Prostate gland (tissue), 2 donors: ENCODE measurements at regions not wholly inside any gene's neighbourhood (a gene's known extent, or its start where the extent isn't known, plus 50 kb on each side); places are given as distances from the start of the nearest gene placed in this dataset.

ENCODE experiments used
- CTCF ChIP-seq, 4 experiments: fragments of 200-600 bp in 2 of 4; fragments of 450-650 bp in 2 of 4; sonication (generic) in 2 of 4; IDR thresholded peaks; 1 replicate in 3 of 4; 2 replicates in 1 of 4; pipeline ENCODE4 v1.5.1; 2016 to 2019; ENCODE audit warnings: antibody characterized with exemption in 4 of 4, mild to moderate bottlenecking in 2 of 4, moderate library complexity in 2 of 4
- POLR2A ChIP-seq: fragments of 450-650 bp; IDR thresholded peaks from one replicate; pipeline ENCODE4 v1.6.1; 2016; ENCODE audit warnings: antibody characterized with exemption, mild to moderate bottlenecking

- TF ChIP-seq CTCF (IDR thresholded peaks at IDR 0.05), result no peak
- no peak for TF ChIP-seq POLR2A
These were observed 52.7 kb upstream of the ERCC6L2 start for GRCh38 chr9:95822583-95823431.
